ENCODE measurements at regions not wholly inside any gene's neighbourhood (a gene's known extent, or its start where the extent isn't known, plus 50 kb on each side); places are given as distances from the start of the nearest gene placed in this dataset.

DNA sequence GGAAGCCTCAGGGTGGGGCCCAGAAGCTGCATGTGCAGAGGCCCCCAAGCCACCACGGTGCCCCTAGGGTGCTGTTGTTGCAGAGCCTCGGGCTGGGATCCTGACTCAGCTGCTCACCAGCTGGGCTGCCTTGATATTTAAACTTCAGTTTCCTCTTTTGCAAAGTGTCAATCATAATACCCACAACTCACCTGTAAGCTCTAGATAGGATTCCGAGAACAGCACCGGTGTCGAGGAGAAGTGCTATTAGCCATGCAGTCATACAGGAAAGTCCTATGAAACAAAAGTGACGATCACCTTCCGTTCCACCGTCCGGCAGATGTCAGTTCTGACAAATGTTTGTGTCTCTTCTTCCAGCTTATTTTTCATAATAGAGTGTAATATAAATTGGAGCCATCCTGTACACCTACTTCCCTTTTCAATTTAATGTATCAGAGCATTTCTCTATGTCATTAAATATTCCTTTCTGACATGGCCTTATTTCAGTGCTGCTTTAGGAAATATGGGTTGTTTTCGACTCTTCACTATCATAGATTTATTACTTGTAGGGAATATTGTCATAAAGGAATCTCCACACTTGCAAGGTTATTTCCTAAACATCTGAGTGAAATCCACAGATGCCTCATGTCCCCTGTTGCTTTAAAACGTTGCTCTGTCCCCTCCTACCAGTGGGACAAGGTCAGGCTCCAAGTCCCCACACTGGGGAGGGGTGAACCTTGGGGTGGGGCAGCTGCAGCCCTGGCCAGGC is 100.8 kb downstream of the SIK1 start:
- H3K9me3 ChIP-seq = no peaks in the 10 kb centered on the region
- no peak overlapping the region for H3K4me3 ChIP-seq (ENCODE audit: low read depth, low read length)
- H3K4me1 ChIP-seq = peaks cover 7% of the 10 kb centered on the region
- DNase-seq = no peak
- TF ChIP-seq, protein P1, sequence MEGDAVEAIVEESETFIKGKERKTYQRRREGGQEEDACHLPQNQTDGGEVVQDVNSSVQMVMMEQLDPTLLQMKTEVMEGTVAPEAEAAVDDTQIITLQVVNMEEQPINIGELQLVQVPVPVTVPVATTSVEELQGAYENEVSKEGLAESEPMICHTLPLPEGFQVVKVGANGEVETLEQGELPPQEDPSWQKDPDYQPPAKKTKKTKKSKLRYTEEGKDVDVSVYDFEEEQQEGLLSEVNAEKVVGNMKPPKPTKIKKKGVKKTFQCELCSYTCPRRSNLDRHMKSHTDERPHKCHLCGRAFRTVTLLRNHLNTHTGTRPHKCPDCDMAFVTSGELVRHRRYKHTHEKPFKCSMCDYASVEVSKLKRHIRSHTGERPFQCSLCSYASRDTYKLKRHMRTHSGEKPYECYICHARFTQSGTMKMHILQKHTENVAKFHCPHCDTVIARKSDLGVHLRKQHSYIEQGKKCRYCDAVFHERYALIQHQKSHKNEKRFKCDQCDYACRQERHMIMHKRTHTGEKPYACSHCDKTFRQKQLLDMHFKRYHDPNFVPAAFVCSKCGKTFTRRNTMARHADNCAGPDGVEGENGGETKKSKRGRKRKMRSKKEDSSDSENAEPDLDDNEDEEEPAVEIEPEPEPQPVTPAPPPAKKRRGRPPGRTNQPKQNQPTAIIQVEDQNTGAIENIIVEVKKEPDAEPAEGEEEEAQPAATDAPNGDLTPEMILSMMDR (IDR thresholded peaks at IDR 0.05; ENCODE audit: low read depth, low read length) = no peak
- H3K27me3 ChIP-seq = no peaks in the 10 kb centered on the region
- no peaks in the 10 kb centered on the region for H3K36me3 ChIP-seq

DNA sequence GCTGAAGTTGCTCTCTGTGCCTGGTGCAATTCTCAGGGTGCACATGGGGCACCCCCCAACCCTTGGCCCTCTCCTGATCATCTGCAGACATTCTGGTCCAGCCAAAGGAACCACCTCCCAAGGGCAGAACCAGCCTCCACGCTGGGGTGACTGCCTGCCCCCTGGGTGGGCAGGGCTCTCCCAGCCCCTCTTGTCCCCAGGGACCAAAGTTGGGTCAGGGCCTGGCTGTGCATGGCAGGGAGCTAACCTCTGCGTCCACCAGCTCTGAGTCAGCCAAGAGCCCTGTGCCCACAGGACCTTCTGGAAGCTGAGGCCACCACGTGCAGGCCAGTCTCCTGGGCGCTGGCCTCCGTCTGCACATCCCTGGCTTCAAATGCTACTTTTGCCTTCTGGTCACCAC is 101.9 kb downstream of the SIK1 start:
- no peaks in the 10 kb centered on the region for H3K27me3 ChIP-seq
- TF ChIP-seq, protein P1 (IDR thresholded peaks at IDR 0.05; ENCODE audit: low read depth, low read length) = no peak
- peaks cover 7% of the 10 kb centered on the region for H3K4me1 ChIP-seq
- no peak overlapping the region for H3K4me3 ChIP-seq (ENCODE audit: low read depth, low read length)
- no peaks in the 10 kb centered on the region for H3K36me3 ChIP-seq
- H3K9me3 ChIP-seq = no peaks in the 10 kb centered on the region
- no peak for DNase-seq

DNA sequence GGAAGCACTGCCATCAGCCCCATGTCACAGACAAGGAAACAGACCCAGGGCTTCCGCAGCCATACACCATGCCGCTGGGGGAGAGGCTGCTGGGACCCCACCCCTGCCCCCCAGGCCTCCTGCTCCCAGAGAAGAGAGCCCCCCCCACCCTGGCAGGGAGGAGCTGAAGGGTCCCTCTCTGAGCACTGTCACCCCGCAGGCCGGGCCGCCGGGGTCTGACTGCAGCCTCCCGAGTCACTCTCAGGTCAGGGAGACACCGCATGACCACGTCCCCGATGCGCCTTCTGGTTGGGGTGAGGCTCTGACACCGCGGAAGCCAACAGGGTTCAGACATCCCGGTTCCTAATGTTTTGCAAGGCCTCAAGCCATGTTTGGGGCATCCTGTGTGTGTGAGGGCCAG is 102.3 kb downstream of the SIK1 start:
- Histone ChIP-seq H3K4me1 (peaks cover 7% of the 10 kb centered on the region), H3K27me3 (no peaks in the 10 kb centered on the region), H3K36me3 (no peaks in the 10 kb centered on the region), H3K4me3 (ENCODE audit: low read depth, low read length) (no peak overlapping the region), H3K9me3 (no peaks in the 10 kb centered on the region)
- DNase-seq = no peak
- TF ChIP-seq, protein P1 (IDR thresholded peaks at IDR 0.05; ENCODE audit: low read depth, low read length) = no peak

DNA sequence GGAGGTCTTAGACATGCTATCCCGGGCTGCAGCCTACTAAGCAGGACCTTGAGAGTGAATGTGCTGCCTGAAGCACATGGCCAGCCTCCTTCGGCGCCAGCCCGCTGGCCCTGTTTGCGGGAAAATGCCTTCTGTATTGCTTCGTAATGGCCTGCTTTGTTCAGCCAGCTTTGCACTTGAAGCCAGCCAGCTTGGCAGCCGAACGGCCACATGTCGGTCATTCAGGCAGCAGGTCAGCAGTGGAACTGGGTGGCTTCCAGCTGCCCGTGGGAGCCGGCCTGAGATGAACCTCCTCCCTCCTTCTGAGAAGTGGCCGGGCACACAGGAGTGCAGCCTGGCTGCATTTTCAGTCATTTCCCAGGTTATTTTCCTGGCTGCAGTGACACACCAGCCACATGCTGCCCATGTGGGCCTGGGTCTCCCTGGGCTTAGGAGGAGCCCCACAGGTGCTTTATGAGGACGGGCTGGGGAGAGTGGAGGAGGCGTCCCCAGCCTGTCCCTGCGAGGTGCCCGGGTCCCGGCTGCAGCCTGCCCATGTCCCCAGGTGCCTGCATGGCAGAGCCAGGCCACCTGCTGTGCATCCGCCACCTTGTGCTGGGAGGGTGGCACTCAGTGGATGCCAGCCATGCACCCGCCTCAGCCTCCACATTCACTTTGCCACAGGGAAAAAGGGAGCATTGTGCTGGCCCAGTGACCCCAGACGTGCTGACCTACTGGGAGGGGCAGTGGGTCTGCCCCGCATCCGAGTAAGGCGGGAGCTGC is 103.5 kb downstream of the SIK1 start:
- Histone ChIP-seq H3K27me3 (no peaks in the 10 kb centered on the region), H3K4me1 (peaks cover 13% of the 10 kb centered on the region), H3K9me3 (peaks cover under 1% of the 10 kb centered on the region; the same call in 1 of the 2 replicates), H3K36me3 (no peaks in the 10 kb centered on the region), H3K4me3 (ENCODE audit: low read depth, low read length) (no peak overlapping the region)
- TF ChIP-seq, protein P1 (IDR thresholded peaks at IDR 0.05; ENCODE audit: low read depth, low read length) = no peak
- no peak for DNase-seq

DNA sequence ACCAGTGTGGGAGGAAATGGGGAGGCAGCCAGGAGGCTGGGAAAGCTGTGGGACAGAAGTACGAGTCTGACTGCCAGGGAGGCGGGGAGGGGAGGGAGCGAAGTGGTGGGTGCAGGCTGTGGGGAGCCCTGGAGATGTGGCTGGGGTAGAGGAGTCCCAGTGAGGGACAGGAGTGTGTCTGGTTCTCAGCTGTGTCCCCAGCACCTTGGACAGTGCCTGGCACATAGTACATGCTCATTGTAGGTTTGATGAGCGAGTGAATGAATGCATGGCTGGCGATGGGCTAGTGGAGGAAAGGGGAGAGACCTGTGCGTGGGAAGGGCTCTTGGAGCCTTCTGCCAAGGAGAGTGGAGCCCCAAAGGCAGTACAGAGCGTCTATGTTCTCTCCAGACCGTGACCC is 104.1 kb downstream of the SIK1 start:
- Histone ChIP-seq H3K4me3 (ENCODE audit: low read depth, low read length) (no peak overlapping the region), H3K36me3 (no peaks in the 10 kb centered on the region), H3K27me3 (no peaks in the 10 kb centered on the region), H3K9me3 (peaks cover 7% of the 10 kb centered on the region; the same call in 1 of the 2 replicates), H3K4me1 (peaks cover 8% of the 10 kb centered on the region; the same call in 1 of the 2 replicates)
- TF ChIP-seq, protein P1 (IDR thresholded peaks at IDR 0.05; ENCODE audit: low read depth, low read length) = no peak
- no peak for DNase-seq

DNA sequence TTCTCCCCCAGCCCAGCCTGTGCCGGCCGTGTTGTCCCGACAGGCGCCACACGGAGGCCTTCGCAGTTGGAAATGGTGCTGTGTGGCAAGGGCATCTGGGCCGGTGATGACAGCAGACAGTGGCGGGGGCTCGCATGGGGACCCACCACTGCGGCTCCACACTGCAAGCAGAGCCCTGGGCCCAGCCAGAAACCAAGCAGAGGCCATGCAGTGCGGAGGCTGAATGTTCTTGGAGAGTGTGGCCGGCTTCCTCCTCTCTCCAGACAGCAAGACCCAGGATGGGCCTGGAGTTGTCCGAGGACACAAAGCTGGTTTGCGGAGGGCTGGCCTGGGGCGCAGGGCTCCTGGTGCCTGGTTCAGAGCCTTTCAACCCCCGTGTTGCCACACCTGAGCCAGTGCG is 104.6 kb downstream of the SIK1 start:
- Histone ChIP-seq H3K4me1 (peaks cover 8% of the 10 kb centered on the region; the same call in 1 of the 2 replicates), H3K27me3 (no peaks in the 10 kb centered on the region), H3K4me3 (ENCODE audit: low read depth, low read length) (no peak overlapping the region), H3K36me3 (no peaks in the 10 kb centered on the region), H3K9me3 (peaks cover 9% of the 10 kb centered on the region; the same call in 1 of the 2 replicates)
- TF ChIP-seq, protein P1 (IDR thresholded peaks at IDR 0.05; ENCODE audit: low read depth, low read length) = no peak
- no peak for DNase-seq
